ENCODE measurements at regions not wholly inside any gene's neighbourhood (a gene's known extent, or its start where the extent isn't known, plus 50 kb on each side); places are given as distances from the start of the nearest gene placed in this dataset.
A peak's percentile ranks its signal among the peaks of the same experiment; 100 is the strongest.

DNA sequence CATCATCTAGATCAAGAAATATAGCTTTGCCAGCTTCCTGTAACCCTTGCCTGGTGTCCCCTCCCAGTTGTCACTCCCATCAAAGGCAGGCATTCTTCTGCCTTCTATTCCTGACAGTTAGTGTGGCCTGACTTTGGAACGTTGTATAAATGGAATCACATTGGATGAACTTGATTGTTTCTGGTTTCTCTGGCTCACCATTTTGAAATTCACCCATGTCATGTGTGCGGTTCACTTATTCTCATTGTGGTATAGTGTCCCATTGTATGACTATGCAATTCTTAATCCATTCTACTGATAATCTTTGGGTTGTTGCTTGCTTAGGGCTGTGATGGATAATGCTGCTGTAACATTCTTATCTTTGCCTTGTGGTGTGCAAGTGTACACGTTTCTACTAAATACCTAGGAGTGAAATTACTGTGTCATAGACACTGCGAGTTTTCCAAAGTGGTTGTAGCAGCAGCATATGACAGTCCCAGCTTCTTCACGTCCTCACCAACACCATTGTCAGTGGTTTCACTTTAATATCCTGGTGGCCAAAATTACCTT lies 73.2 kb downstream of the VEGFA start:
- Histone ChIP-seq H3K36me3 (replicated peaks in 1 of 2) (no peaks in the 10 kb centered on the region), H3K4me3 (no peak overlapping the region), H3K9me3 (replicated peaks in 1 of 3) (no peaks in the 10 kb centered on the region), H3K27ac (no peak overlapping the region), H3K4me1 (replicated peaks in 1 of 2) (peaks cover 7 to 12% of the 10 kb centered on the region in 2 donors), H3K27me3 (no peaks in the 10 kb centered on the region)
- 57 to 74% (median 66%) methylated on average over 5 of the region's 5 CpGs for WGBS, 4 donors
- TF ChIP-seq POLR2A (IDR thresholded peaks at IDR 0.05) (no peak), CTCF (IDR thresholded peaks at IDR 0.05) (no peak)
- intact Hi-C loops (cut with DNase I) = loop anchor here in 1 of 2 donors (10.0 kb wide), 1 partner anchor 232 kb away; no protein-coding TSS in a partner anchor
- DNase-seq = no peak

DNA sequence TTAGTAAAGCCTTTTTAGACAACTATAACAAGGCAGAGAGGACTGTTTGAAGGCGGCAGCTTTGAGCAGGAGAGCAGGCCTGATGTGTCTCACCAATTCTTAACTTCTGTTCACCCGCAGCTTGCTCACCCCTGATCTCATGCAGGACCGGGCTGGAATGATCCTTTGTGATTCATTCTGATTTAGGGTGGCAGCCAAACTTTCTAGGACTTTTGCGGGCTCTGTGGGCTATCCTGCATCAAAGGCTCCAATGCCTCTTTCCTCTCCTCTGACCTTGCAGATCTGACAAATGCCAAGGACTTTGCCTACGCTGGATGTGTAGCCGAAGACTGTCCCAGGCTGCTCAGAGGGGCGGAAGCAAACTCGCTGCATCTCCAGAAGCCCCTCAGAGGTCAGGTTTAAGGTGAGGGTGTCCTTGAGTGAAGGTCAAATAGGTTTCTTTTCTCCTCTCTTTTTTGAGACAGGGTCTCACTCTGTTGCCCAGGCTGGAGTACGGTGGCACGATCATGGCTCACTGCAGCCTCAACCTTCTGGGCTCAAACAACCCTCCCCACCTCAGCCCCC lies 72.3 kb downstream of the VEGFA start:
- Histone ChIP-seq H3K4me3 (no peak overlapping the region), H3K27me3 (no peaks in the 10 kb centered on the region), H3K27ac (peak overlapping the region in 4 of 5 donors; percentile 7 to 70 (median 60)), H3K4me1 (replicated peaks in 1 of 2) (peaks cover 9 to 20% of the 10 kb centered on the region in 2 donors), H3K9me3 (replicated peaks in 1 of 3) (no peaks in the 10 kb centered on the region), H3K36me3 (replicated peaks in 1 of 2) (no peaks in the 10 kb centered on the region)
- 43 to 53% (median 46%) methylated on average over 10 of the region's 10 CpGs for whole genome bisulfite sequencing, 4 donors
- intact Hi-C loops (cut with DNase I) = loop anchor here in 1 of 2 donors (10.0 kb wide), 1 partner anchor 232 kb away; no protein-coding TSS in a partner anchor
- DNase-seq = peak; percentile 73 to 86 (median 80)
- TF ChIP-seq CTCF (IDR thresholded peaks at IDR 0.05) (no peak), POLR2A (IDR thresholded peaks at IDR 0.05) (peak in 1 of 2 donors; percentile 38)

DNA sequence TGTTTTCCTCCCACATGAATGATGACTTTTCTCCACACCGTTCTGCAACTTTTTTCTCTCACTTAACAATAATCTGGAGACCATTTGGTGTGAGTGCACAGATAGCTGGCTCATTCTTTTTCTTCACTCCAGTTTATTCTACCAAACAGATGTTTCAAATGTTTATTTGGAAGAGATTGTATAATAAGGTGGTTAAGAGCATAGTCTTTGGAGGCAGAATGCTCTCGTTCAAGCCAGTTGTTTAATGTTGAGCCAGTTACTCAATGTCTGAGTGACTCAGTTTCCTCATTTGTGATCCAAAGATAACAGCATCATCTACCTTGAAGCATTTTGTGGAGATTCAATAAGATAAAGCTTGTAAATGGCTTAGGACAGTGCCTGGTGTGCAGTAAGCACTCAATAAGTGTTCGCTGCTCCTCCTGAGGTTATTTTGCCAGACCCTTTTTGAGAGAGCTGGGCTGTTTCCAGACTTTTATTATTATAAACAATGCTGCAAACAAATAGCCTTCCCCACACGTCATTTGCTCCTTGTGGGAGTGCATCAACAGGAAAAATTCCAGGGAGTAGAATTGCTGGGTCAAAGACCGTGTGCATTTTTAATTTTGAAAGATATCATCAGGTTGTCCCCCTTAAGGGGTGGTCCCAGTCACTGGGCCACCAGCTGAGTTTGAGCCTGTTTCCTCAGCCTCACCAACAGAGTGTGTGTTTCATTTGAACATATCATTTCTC lies 70.6 kb downstream of the VEGFA start:
- intact Hi-C loops (cut with DNase I) = loop anchor here in 1 of 2 donors (10.0 kb wide), 1 partner anchor 234 kb away; no protein-coding TSS in a partner anchor
- H3K4me1 ChIP-seq (replicated peaks in 1 of 2) = peaks cover 9 to 20% of the 10 kb centered on the region in 2 donors
- peak overlapping the region in 2 of 5 donors; percentile 57 to 67 for H3K27ac ChIP-seq
- TF ChIP-seq CTCF (IDR thresholded peaks at IDR 0.05) (no peak), POLR2A (IDR thresholded peaks at IDR 0.05) (no peak)
- no peak for DNase-seq
- H3K4me3 ChIP-seq = no peak overlapping the region
- 71 to 74% (median 72%) methylated on average over 5 of the region's 5 CpGs for WGBS, 4 donors
- H3K27me3 ChIP-seq = no peaks in the 10 kb centered on the region
- no peaks in the 10 kb centered on the region for H3K36me3 ChIP-seq (replicated peaks in 1 of 2)
- no peaks in the 10 kb centered on the region for H3K9me3 ChIP-seq (replicated peaks in 1 of 3)

GRCh38 chr6:43838276-43839036 lies 68.4 kb downstream of the VEGFA start:
- peak; percentile 73 to 90 (median 86) for DNase-seq
- intact Hi-C loops (cut with DNase I) = loop anchor here in 1 of 2 donors (5.0 kb wide), 1 partner anchor 66 kb away; the partner anchor contains the start of gene VEGFA
- no peaks in the 10 kb centered on the region for H3K27me3 ChIP-seq
- H3K4me1 ChIP-seq (replicated peaks in 1 of 2) = peaks cover 9 to 20% of the 10 kb centered on the region in 2 donors
- no peaks in the 10 kb centered on the region for H3K9me3 ChIP-seq (replicated peaks in 1 of 3)
- H3K4me3 ChIP-seq = no peak overlapping the region
- H3K27ac ChIP-seq = peak overlapping the region in 4 of 5 donors; percentile 58 to 89 (median 79)
- TF ChIP-seq POLR2A (IDR thresholded peaks at IDR 0.05) (peak in 1 of 2 donors; percentile 64), CTCF (IDR thresholded peaks at IDR 0.05) (peak; percentile 39 to 76 (median 62))
- no peaks in the 10 kb centered on the region for H3K36me3 ChIP-seq (replicated peaks in 1 of 2)
- WGBS, 4 donors = 20 to 38% (median 25%) methylated on average over 5 to 9 of the region's 9 CpGs
